ENCODE measurements at regions not wholly inside any gene's neighbourhood (a gene's known extent, or its start where the extent isn't known, plus 50 kb on each side); places are given as distances from the start of the nearest gene placed in this dataset.

- no peaks in the 10 kb centered on the region for H3K27me3 ChIP-seq (ENCODE audit: control insufficient read depth in 1 of 2, insufficient read depth in 2 of 2, low read length in 1 of 2)
- H3K4me1 ChIP-seq (ENCODE audit: control insufficient read depth in 1 of 2, insufficient read depth in 2 of 2, low read length in 2 of 2), result no peaks in the 10 kb centered on the region
- no peak overlapping the region for H3K27ac ChIP-seq (ENCODE audit: low read depth in 1 of 2, low read length in 2 of 2)
- 49 to 55% methylated on average over 3 of the region's 3 CpGs for WGBS, 2 donors
- H3K9me3 ChIP-seq (ENCODE audit: control insufficient read depth, low read length), result no peaks in the 10 kb centered on the region
- H3K36me3 ChIP-seq (ENCODE audit: control insufficient read depth in 1 of 2, insufficient read depth in 2 of 2, low read length in 1 of 2), result no peaks in the 10 kb centered on the region
- DNase-seq (no peak), ATAC-seq (ENCODE audit: low FRiP score) (no peak)
- intact Hi-C loops (cut with DNase I), result no loop called here
- H3K4me3 ChIP-seq (ENCODE audit: low read length in 2 of 2), result no peak overlapping the region
Observed at GRCh38 chrX:94454159-94454558, 780.2 kb downstream of the FAM133A start.

DNA sequence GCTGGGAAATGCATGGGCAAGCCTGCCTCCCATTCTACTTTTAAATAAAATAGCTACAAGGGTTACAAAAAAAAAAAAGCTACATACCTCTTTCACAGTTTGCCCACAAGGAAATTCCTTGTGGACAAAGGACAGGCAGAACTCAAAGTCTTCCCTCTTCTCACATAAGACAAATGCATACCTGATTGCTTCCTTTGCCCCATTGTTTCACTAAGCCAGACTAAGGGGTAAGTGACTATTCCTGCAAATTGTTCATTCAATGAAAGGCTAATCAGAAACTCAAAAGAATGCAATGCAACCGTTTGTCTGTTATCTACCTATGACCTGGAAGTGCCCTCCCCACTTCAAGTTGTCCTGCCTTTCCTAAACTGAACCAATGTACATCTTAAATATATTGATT is 780.6 kb downstream of the FAM133A start:
- Histone ChIP-seq H3K4me3 (ENCODE audit: low read length in 2 of 2) (no peak overlapping the region), H3K4me1 (ENCODE audit: control insufficient read depth in 1 of 2, insufficient read depth in 2 of 2, low read length in 2 of 2) (no peaks in the 10 kb centered on the region), H3K36me3 (ENCODE audit: control insufficient read depth in 1 of 2, insufficient read depth in 2 of 2, low read length in 1 of 2) (no peaks in the 10 kb centered on the region), H3K27ac (ENCODE audit: low read depth in 1 of 2, low read length in 2 of 2) (no peak overlapping the region), H3K9me3 (ENCODE audit: control insufficient read depth, low read length) (no peaks in the 10 kb centered on the region), H3K27me3 (ENCODE audit: control insufficient read depth in 1 of 2, insufficient read depth in 2 of 2, low read length in 1 of 2) (no peaks in the 10 kb centered on the region)
- WGBS, 2 donors, result 3 to 5% methylated on average over 1 of the region's 1 CpG
- intact Hi-C loops (cut with DNase I), result no loop called here
- no peak for ATAC-seq (ENCODE audit: low FRiP score)
- no peak for DNase-seq

GRCh38 chrX:94455782-94456181 is 781.8 kb downstream of the FAM133A start:
- no peak for ATAC-seq (ENCODE audit: low FRiP score)
- H3K4me1 ChIP-seq (ENCODE audit: control insufficient read depth in 1 of 2, insufficient read depth in 2 of 2, low read length in 2 of 2), result no peaks in the 10 kb centered on the region
- no peak for DNase-seq
- 48 to 70% methylated on average over 1 of the region's 1 CpG for WGBS, 2 donors
- H3K9me3 ChIP-seq (ENCODE audit: control insufficient read depth, low read length), result no peaks in the 10 kb centered on the region
- no peaks in the 10 kb centered on the region for H3K36me3 ChIP-seq (ENCODE audit: control insufficient read depth in 1 of 2, insufficient read depth in 2 of 2, low read length in 1 of 2)
- intact Hi-C loops (cut with DNase I), result no loop called here
- H3K4me3 ChIP-seq (ENCODE audit: low read length in 2 of 2), result no peak overlapping the region
- H3K27me3 ChIP-seq (ENCODE audit: control insufficient read depth in 1 of 2, insufficient read depth in 2 of 2, low read length in 1 of 2), result no peaks in the 10 kb centered on the region
- H3K27ac ChIP-seq (ENCODE audit: low read depth in 1 of 2, low read length in 2 of 2), result no peak overlapping the region

- Histone ChIP-seq H3K36me3 (ENCODE audit: control insufficient read depth in 1 of 2, insufficient read depth in 2 of 2, low read length in 1 of 2) (no peaks in the 10 kb centered on the region), H3K27ac (ENCODE audit: low read depth in 1 of 2, low read length in 2 of 2) (no peak overlapping the region), H3K4me3 (ENCODE audit: low read length in 2 of 2) (no peak overlapping the region), H3K27me3 (ENCODE audit: control insufficient read depth in 1 of 2, insufficient read depth in 2 of 2, low read length in 1 of 2) (no peaks in the 10 kb centered on the region), H3K9me3 (ENCODE audit: control insufficient read depth, low read length) (no peaks in the 10 kb centered on the region), H3K4me1 (ENCODE audit: control insufficient read depth in 1 of 2, insufficient read depth in 2 of 2, low read length in 2 of 2) (no peaks in the 10 kb centered on the region)
- 13 to 20% methylated on average over 10 of the region's 10 CpGs for WGBS, 2 donors
- intact Hi-C loops (cut with DNase I), result no loop called here
- no peak for DNase-seq
- no peak for ATAC-seq (ENCODE audit: low FRiP score)
Observed at GRCh38 chrX:94492541-94492940, 818.5 kb downstream of the FAM133A start.

GRCh38 chrX:94493405-94493804 is 819.4 kb downstream of the FAM133A start:
- Histone ChIP-seq H3K9me3 (ENCODE audit: control insufficient read depth, low read length) (no peaks in the 10 kb centered on the region), H3K27me3 (ENCODE audit: control insufficient read depth in 1 of 2, insufficient read depth in 2 of 2, low read length in 1 of 2) (no peaks in the 10 kb centered on the region), H3K36me3 (ENCODE audit: control insufficient read depth in 1 of 2, insufficient read depth in 2 of 2, low read length in 1 of 2) (no peaks in the 10 kb centered on the region), H3K27ac (ENCODE audit: low read depth in 1 of 2, low read length in 2 of 2) (no peak overlapping the region), H3K4me1 (ENCODE audit: control insufficient read depth in 1 of 2, insufficient read depth in 2 of 2, low read length in 2 of 2) (no peaks in the 10 kb centered on the region), H3K4me3 (ENCODE audit: low read length in 2 of 2) (no peak overlapping the region)
- DNase-seq (no peak), ATAC-seq (ENCODE audit: low FRiP score) (no peak)
- intact Hi-C loops (cut with DNase I), result no loop called here
- WGBS, 2 donors, result 65 to 72% methylated on average over 6 of the region's 6 CpGs

GRCh38 chrX:94511564-94511963 is 837.6 kb downstream of the FAM133A start:
- H3K4me3 ChIP-seq (ENCODE audit: low read length in 2 of 2), result no peak overlapping the region
- intact Hi-C loops (cut with DNase I), result no loop called here
- no peaks in the 10 kb centered on the region for H3K4me1 ChIP-seq (ENCODE audit: control insufficient read depth in 1 of 2, insufficient read depth in 2 of 2, low read length in 2 of 2)
- ATAC-seq (ENCODE audit: low FRiP score) (no peak), DNase-seq (no peak)
- no peaks in the 10 kb centered on the region for H3K36me3 ChIP-seq (ENCODE audit: control insufficient read depth in 1 of 2, insufficient read depth in 2 of 2, low read length in 1 of 2)
- H3K27me3 ChIP-seq (ENCODE audit: control insufficient read depth in 1 of 2, insufficient read depth in 2 of 2, low read length in 1 of 2), result no peaks in the 10 kb centered on the region
- H3K9me3 ChIP-seq (ENCODE audit: control insufficient read depth, low read length), result no peaks in the 10 kb centered on the region
- WGBS, 2 donors, result 53 to 57% methylated on average over 2 of the region's 2 CpGs
- no peak overlapping the region for H3K27ac ChIP-seq (ENCODE audit: low read depth in 1 of 2, low read length in 2 of 2)

GRCh38 chrX:94515009-94515408 is 841.0 kb downstream of the FAM133A start:
- no peaks in the 10 kb centered on the region for H3K36me3 ChIP-seq (ENCODE audit: control insufficient read depth in 1 of 2, insufficient read depth in 2 of 2, low read length in 1 of 2)
- no peaks in the 10 kb centered on the region for H3K27me3 ChIP-seq (ENCODE audit: control insufficient read depth in 1 of 2, insufficient read depth in 2 of 2, low read length in 1 of 2)
- H3K4me3 ChIP-seq (ENCODE audit: low read length in 2 of 2), result no peak overlapping the region
- DNase-seq (no peak), ATAC-seq (ENCODE audit: low FRiP score) (no peak)
- H3K4me1 ChIP-seq (ENCODE audit: control insufficient read depth in 1 of 2, insufficient read depth in 2 of 2, low read length in 2 of 2), result no peaks in the 10 kb centered on the region
- WGBS, 2 donors, result 61 to 75% methylated on average over 1 of the region's 1 CpG
- H3K27ac ChIP-seq (ENCODE audit: low read depth in 1 of 2, low read length in 2 of 2), result no peak overlapping the region
- no peaks in the 10 kb centered on the region for H3K9me3 ChIP-seq (ENCODE audit: control insufficient read depth, low read length)
- intact Hi-C loops (cut with DNase I), result no loop called here

GRCh38 chrX:94524867-94525266 is 850.9 kb downstream of the FAM133A start:
- intact Hi-C loops (cut with DNase I), result no loop called here
- 45 to 57% methylated on average over 1 of the region's 1 CpG for WGBS, 2 donors

GRCh38 chrX:94545722-94546121 is 871.7 kb downstream of the FAM133A start:
- WGBS, 2 donors, result 35 to 50% methylated on average over 2 of the region's 2 CpGs
- no peak overlapping the region for H3K4me3 ChIP-seq (ENCODE audit: low read length in 2 of 2)
- no peak overlapping the region for H3K27ac ChIP-seq (ENCODE audit: low read depth in 1 of 2, low read length in 2 of 2)
- H3K4me1 ChIP-seq (ENCODE audit: control insufficient read depth in 1 of 2, insufficient read depth in 2 of 2, low read length in 2 of 2), result no peaks in the 10 kb centered on the region
- H3K9me3 ChIP-seq (ENCODE audit: control insufficient read depth, low read length), result no peaks in the 10 kb centered on the region
- H3K36me3 ChIP-seq (ENCODE audit: control insufficient read depth in 1 of 2, insufficient read depth in 2 of 2, low read length in 1 of 2), result no peaks in the 10 kb centered on the region
- intact Hi-C loops (cut with DNase I), result no loop called here
- H3K27me3 ChIP-seq (ENCODE audit: control insufficient read depth in 1 of 2, insufficient read depth in 2 of 2, low read length in 1 of 2), result no peaks in the 10 kb centered on the region
- no peak for ATAC-seq (ENCODE audit: low FRiP score)
- no peak for DNase-seq

More at GRCh38 chrX:94524867-94525266, 850.9 kb downstream of the FAM133A start:
- Histone ChIP-seq H3K36me3 (ENCODE audit: control insufficient read depth in 1 of 2, insufficient read depth in 2 of 2, low read length in 1 of 2) (no peaks in the 10 kb centered on the region), H3K27ac (ENCODE audit: low read depth in 1 of 2, low read length in 2 of 2) (no peak overlapping the region), H3K9me3 (ENCODE audit: control insufficient read depth, low read length) (no peaks in the 10 kb centered on the region), H3K27me3 (ENCODE audit: control insufficient read depth in 1 of 2, insufficient read depth in 2 of 2, low read length in 1 of 2) (no peaks in the 10 kb centered on the region), H3K4me3 (ENCODE audit: low read length in 2 of 2) (no peak overlapping the region), H3K4me1 (ENCODE audit: control insufficient read depth in 1 of 2, insufficient read depth in 2 of 2, low read length in 2 of 2) (no peaks in the 10 kb centered on the region)
- ATAC-seq (ENCODE audit: low FRiP score) (no peak), DNase-seq (no peak)
